A204.1 (cell line): ENCODE measurements at regions not wholly inside any gene's neighbourhood (a gene's known extent, or its start where the extent isn't known, plus 50 kb on each side); places are given as distances from the start of the nearest gene placed in this dataset.
"Not testable (repeated sequence)": the region's sequence is repeated elsewhere in the genome, so short reads cannot be mapped to it uniquely, and the experiment has no call there.

Experiments used
- FAIRE-seq: peaks from 2 replicates; lab custom pipeline; 2012; peaks lifted over from hg19 to GRCh38; lab: Jason Lieb, UNC

DNA sequence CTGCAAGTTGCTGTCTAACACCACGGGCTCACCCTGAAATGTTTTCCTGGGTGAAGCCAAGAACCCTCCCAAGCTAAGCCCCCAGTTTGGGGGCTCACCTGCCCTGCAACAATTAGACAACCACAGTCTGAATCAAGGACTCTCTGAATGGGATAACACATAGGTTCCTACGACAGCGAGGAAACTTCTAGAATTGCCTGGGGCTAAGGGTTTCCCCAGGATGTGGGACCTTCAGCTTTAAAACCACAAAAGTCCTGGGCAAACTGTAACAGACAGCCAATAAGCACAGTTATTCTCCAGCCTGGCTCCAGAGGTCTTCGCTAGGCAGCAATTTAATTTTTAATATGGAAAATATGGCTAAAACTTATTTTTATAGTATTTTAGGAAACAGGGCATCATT lies 162.6 kb downstream of the PRKX start:
- no peak for FAIRE-seq

DNA sequence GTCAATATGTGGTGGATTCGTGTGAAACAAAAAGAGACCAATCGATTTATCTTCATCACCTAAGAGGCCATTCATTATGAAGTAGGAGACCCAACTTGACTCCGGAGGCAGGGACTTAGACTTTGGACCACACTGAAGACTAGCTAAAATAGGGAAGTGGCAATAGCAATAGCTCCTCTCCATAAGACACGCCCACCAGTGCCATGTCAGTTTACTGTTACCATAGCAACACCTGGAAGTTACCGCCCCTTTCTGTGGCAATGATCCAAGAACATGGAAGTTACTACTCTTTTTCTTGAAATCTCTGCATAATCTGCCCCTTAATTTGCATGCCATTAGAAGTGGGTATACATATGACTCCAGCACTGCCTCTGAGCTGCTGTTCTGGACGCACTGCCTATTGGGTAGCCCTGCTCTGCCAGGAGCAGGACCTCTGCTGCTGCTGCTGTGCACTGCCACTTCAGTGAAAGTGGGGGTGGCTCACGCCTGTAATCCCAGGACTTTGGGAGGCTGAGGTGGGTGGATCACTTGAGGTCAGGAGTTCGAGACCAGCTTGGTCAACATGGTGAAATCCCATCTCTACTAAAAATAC lies 163.2 kb downstream of the PRKX start:
- no peak for FAIRE-seq

DNA sequence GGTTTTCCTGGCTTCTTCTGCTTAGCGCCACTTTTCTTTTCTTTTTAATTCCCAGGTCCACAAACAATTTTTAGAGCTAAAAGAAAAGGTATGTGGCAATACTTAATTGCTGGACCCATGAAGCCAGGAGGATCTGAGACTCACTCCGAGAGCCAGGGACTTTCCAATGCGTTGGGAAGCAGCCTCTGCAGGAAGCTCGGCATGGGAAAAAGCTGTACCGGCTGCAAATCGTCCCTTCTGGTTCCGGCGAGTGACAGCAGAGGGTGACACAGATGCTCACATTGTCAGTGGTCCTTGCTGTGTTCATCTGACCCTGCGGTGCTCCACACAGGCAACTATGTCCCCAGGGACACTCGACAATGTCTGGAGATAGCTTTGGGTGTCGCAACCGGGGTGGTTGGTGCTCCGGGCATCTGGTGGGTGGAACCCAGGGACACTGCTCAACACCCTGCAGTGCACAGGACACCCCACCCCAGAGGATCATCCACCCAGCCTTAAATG lies 164.0 kb downstream of the PRKX start:
- no peak for FAIRE-seq

DNA sequence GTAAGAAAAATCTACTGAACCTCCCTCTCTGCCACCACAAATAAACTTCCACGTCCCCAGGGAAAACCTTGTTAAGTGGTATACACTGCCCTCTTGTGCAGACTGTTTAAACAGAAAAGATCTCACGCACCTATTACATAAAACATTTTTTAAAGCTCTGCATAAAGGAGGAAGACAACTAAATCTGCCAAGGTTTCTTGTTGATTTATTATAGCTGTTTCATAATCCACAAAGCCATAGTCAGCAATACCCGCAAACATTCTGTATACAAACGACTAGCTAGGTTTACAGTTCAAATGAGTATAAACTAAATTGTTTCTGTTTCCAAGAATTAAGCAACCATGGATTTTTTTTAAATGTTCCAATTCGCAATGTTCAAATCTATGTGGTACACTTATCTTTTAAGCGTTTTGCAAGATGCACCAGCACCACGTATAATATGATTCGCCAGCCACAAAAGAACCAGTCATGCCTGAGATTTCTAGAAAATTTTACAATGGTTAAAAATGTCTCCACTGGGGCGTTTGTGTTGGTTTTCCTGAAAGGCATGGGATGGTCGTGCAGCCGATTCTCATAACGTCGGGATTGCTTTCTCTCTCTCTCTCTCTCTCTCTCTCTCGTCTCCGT lies 164.6 kb downstream of the PRKX start:
- FAIRE-seq: peak; percentile 84

DNA sequence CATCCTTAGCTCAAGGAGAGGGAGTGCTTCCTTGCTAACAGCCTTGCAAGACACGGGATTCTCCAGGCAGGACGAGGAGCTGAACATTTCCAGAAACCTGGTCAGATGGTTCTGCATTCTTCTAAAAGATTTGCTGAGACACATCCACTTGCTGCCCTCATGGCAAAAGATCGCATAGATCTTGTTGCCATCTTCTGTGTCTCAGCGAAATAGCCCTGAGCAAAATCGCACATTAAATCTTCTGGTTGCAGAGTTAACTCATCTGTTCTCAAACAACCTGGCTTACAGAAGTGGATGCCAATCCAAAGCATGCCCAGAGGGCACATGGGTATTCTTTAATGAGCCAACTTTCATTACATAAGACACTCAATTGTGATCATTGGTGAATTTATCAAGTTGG lies 167.5 kb downstream of the PRKX start:
- FAIRE-seq: no peak

DNA sequence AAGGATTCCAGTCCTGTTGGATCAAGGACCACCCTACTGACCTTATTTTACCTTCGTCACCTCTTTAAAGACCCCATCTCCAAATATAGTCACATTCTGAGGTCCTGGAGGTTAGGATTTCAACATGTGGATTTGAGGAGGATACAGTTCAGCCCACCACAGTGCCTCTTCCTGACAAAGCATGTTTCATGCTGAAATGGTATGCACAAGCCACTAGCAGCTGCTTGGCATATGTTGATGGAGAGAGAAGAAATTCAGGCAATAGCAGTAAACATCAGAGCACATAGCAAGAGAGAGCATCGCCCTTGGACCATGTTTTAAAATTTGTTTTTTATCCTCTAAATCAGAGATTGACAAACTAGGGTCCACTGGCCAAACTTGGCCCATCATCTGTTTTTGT lies 172.1 kb downstream of the PRKX start:
- FAIRE-seq: no peak

DNA sequence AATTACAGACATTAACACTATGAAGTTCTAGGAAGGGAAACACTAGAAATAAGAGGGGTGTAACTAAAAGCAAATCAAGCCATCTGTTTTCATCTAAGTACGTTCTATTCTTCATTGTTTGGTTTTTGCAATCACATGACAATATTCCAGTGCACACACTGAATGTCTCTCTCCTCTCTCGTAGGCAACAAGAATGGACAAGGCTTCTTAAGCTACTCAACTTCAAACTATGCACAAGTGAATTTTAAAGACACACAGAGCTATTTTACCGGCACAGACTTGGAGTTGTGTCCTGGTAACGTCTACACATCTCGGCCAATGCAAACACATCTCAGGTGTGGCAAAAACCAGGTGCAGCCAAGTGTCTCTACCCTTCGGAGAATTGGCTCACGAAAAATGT lies 173.3 kb downstream of the PRKX start:
- no peak for FAIRE-seq

DNA sequence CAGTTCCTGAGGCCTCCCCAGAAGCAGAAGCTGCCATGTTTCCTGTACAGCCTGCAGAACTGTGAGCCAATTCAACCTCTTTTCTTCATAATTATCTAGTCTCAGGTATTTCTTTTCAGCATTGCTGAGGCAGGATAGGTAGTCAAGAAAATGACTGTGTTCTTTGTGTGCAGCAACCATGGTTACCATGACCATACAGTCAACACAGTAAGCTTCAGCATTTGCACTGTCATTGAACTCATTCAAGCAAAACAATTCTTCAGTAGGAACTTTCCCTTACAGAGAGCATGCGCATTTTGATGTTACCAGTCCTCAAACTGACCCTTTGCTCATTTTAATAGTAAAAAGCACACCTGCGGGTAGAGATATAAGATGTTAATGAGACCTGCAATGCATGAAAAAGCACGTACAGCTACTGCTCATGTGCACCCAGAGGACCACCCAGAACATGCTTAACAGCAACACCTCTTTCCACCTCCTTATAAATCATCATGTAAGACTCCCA lies 180.8 kb downstream of the PRKX start:
- no peak for FAIRE-seq

DNA sequence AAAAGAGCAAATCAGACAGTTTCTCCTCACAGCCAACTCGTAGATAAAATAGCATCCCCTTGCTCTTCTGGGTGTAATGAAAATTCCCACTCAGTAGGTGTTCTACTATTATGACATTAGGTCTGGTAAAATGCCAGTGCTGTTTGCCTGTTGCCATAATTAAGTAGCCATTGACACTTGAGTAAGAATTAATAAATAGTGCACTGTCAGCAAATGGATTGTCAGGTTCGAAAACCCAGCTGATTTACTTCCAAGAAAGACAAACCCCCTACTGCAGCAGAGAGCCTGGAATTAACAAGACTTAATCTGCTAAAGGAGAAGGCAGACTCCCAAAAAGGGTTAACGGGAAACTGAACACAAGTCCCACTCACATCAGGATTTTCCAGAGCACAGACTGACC lies 182.0 kb downstream of the PRKX start:
- not testable (repeated sequence) for FAIRE-seq

DNA sequence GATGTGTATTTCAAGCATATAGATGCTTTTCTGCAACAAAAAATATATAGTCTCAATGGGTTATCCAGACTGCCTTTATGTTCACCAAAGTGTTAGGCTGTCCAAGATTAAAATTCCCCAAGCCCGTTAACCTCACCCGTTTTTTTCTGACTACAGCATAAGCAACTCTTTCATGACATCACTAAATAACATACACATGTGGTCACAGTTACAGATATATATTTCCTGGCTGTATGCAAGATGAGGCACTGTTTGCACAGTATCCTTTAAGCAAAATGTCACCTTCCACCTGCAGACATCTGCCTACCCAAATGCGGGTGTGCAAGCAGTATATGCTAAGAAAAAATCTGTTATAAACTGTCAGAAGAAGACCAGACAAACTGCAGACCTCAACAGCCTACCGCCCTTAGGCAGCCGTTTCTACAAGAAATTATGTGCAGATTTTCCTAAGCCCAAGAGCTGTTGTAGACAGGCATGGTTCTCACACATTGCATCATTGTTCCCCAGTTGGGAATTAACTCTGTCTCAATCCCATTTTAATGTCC lies 183.1 kb upstream of the MXRA5 start:
- no peak for FAIRE-seq

DNA sequence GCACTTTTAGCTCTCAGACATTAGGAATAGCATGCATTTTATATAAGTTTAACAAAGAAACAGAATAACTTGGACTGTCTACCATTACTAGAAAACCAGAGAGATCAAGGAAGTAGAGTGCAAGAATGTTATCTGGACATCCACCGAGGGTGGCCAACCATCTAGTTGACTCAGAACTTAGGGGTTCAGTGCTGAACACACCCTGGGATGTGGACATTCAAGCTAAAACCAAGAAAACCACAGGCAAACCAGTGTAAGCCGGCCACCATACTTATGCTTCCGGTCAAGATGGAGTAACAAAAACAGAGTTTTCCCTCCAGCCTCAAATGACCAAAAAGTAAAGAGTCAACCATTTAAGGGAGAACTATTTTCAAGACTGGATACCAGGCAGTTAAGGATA lies 181.4 kb upstream of the MXRA5 start:
- no peak for FAIRE-seq

DNA sequence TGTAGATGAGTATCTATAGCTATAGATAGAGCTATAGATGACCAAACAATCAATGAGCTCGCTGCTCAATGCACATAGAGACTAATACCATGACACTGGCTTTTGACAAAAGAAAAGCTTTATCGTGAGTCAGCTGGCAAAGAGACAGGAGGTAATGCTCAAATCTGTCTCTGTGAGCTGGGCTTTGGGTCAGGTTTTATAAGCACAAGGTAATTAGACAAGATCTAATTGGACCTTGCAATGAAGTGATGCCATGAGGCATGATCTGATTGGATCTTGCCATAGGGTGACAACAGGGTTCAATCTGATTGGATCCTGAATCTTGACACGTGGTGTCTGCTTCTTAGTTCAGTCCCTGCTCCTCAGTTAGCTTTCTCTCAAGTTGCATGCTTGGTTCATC lies 180.7 kb upstream of the MXRA5 start:
- no peak for FAIRE-seq

DNA sequence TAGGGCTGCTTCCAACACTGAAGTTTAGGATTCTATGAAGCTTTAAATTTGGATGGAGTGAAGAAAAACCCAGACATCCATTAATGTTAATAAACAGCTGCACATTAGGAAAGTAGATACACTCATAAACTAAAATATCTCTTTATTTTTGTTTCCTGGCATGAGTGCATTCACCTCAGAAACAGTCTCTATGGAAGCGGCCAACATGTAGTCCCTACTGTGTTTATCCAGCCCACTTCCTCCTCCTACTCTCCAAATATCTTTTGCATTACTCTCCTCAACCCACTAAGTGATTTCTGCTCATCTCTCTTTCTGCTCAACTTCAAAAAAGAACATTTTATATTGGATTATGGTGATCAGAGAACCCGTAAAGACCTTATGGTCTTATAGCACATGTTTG lies 180.3 kb upstream of the MXRA5 start:
- FAIRE-seq: no peak

DNA sequence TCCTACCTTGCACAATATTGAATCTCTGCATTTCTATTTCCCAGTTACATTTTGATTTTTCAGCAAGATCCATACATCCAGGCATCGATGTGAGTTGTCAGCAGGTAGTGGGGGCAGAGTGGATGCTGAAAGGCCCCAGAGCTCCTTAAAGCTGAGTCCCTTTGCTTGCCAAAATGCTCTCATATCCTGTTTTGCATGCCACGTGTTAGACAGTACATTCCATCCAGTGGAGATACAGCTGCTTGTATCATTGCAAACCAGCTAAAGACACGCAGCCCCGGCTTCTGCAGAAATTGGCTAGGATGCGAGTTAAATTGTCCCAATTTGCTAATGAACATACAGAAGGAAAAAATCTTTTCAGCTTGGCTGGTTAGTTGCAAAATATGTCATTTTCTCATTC lies 179.6 kb upstream of the MXRA5 start:
- FAIRE-seq: no peak

DNA sequence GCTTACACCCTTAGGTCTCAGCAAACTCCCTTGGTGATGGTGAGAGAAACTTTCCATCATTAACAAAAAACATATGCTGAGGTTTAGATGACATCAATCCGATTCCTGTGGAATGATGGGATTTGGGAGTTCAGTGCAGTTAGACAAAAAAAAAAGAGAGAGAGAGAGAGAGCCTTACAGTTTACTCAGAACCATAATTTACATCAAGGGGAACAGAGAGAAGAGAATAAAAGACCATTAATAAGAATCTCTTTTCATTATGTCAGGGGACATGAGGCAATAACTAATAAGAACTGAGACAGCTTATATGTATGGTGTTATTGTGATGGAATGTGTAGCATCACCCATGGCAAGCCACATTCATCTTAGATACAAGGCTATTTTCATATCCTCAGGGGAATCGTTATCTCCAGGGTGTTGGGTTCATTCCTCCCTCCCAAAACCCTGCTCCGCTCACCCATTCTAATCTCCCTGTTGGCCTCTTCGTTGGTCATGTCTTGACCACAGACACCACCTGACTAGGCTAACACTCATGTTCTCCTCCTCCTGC lies 175.7 kb upstream of the MXRA5 start:
- FAIRE-seq: no peak

DNA sequence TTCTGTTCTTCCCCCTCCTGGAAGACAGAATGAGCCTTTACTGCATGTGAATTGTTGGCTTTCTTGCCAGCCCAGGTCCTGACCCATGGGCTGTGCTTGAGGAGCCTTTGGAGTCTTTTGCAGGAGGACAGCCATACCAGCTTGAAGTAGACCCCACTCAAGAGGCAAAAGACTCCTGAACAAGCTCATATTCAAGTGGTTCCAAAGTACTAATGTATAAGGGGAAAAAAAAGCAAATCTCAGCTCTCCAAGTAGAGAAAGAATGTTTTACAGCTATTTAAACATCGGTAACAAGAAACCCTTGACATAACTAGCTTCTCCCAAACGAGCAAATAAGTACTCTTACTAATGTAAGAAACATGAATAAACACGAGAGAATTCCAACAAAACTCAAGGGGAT lies 174.9 kb upstream of the MXRA5 start:
- FAIRE-seq: no peak

DNA sequence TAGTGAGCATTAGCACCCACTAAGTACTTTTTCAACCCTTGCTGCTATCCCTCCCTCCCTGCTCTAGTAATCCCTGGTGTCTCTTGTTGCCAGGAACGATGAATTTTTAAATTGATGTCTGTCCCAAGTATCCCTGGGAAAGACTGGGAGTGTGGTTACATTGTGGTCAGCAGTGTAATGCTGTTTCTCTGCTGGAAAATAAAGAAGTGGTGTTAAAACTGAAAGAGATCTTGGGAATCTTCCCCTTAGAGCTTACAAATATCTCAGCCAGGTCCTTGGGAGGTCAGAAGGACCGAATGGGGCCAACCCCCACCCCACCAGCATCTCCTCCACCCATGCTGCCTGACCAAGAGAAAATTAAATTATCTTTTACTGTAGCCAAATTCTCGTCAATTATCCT lies 174.5 kb upstream of the MXRA5 start:
- no peak for FAIRE-seq

DNA sequence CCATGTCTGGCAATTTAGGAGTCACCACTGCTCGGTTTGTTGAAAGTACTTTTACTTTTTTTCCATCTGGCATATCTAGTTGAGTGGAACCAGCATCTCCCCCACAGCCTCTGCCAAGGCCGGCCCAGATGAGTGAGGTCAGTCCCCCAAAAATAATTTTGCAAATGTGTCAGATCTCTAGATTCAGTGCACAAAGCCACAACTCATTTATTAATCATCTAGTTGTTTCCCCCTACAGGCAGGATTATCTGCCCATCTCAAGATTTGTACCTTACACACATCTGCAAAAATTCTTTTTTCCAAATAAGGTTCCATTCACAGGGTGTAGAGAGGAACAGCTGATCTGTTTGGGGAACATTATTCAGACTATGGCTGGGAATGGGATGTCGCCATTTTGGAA lies 174.0 kb upstream of the MXRA5 start:
- FAIRE-seq: no peak

DNA sequence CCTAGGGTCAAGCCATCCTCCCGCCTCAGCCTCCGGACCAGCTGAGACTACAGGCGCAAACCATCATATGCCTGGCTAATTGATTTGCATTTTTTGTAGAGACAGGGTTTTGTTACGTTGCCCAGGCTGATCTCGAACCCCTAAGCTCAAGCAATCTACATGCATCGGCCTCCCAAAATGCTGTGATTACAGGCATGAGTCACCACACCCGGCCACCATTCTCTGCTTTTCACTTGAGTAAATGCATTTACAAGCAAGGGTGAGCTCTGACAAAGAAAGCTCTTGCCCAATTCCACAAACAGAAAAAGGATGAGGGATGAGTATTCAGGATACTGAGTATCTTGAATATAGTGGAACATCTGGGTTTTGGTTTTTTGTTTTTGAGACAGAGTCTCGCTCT lies 172.9 kb upstream of the MXRA5 start:
- FAIRE-seq: not testable (repeated sequence)

DNA sequence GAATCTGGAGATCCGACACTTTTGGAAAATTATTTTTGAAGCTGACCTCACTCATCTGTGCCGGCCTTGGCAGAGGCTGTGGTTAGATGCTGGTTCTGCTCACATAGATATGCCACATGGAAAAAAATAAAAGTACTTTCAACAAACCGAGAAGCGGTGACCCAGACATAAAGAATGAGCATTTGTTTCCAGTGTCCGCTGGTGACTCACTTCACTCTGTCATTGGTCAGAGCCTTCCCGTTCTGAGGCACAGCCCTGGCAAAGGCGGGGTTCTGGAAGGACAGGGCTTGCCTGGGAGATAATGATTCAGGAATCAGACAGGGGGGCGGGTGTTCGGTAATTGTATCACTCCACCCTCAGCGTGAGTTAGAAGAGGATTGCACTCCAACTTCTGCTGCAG lies 172.4 kb upstream of the MXRA5 start:
- no peak for FAIRE-seq

DNA sequence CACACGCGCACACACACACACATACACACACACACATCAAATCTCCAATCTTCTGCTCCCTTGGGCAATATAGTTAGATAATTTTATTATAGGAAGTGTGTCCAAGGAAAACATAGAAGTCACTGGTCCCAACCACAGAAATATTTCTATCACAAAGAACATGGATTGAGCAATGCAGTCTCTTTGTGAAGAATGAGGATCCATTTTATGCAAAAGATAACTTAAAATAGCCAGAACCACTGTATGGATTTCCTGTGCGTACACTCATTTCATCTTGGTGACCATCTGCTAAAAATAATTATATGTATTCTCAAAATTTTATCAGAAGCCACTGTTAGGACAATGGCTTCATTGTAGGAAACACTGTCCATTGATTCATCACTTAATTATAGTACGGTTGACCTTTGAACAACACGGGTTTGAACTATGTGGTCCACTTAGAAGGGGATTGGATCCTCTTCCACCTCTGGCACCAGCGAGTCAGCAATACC lies 169.6 kb upstream of the MXRA5 start:
- no peak for FAIRE-seq

DNA sequence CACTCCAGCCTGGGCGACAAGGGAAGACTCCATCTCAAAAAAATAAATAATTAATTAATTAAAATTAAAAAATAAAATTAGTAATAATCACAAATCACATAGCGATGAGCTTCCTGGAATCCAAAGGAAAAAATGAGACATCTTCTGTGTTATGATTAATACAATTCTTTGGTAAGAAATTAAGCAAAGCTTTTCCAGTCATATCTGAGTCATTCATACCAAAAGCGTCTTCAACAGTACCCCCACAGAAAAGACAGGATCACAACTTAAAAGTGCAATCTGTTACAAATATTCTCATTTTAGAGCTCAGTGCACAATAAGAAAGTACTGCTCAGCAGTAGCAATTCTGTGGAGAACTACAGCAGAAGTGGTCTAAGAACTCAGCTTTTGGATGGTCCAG lies 168.5 kb upstream of the MXRA5 start:
- no peak for FAIRE-seq

DNA sequence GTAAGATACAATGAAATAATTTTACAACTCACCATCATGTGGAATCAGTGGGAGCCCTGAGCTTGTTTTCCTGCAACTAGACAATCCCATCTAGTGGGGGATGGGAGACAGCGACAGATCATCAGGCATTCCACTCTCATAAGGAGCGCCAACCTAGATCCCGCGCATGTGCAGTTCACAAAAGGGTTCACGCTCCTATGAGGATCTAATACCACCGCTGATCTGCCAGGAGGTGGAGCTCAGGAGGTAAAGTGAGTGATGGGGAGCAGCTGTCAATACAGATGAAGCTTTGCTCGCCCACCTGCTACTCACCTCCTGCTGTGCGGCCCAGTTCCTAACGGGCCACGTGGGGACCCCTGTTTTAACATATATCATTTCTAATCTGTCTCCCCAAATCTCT lies 165.7 kb upstream of the MXRA5 start:
- FAIRE-seq: not testable (repeated sequence)

DNA sequence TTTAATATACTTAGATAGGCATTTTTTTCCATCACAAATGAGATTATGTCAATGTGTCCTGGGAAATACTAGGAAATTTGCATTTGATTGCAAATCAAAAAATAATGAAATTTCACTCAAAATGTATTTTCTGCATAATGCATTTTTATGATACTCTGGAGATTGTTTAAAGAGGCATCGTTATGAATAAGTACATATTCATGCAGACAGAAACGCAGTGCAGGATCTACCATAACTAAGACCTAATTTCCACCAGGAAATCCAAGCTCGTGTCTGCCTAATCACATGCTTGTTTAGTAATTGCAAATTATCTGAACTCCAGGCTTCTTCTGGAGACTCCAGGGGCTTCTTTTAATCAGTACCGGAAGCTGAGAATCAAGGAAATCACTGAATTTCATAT lies 163.5 kb upstream of the MXRA5 start:
- no peak for FAIRE-seq
